ENCODE measurements at regions not wholly inside any gene's neighbourhood (a gene's known extent, or its start where the extent isn't known, plus 50 kb on each side); places are given as distances from the start of the nearest gene placed in this dataset.
"Not testable (repeated sequence)": the region's sequence is repeated elsewhere in the genome, so short reads cannot be mapped to it uniquely, and the experiment has no call there.

DNA sequence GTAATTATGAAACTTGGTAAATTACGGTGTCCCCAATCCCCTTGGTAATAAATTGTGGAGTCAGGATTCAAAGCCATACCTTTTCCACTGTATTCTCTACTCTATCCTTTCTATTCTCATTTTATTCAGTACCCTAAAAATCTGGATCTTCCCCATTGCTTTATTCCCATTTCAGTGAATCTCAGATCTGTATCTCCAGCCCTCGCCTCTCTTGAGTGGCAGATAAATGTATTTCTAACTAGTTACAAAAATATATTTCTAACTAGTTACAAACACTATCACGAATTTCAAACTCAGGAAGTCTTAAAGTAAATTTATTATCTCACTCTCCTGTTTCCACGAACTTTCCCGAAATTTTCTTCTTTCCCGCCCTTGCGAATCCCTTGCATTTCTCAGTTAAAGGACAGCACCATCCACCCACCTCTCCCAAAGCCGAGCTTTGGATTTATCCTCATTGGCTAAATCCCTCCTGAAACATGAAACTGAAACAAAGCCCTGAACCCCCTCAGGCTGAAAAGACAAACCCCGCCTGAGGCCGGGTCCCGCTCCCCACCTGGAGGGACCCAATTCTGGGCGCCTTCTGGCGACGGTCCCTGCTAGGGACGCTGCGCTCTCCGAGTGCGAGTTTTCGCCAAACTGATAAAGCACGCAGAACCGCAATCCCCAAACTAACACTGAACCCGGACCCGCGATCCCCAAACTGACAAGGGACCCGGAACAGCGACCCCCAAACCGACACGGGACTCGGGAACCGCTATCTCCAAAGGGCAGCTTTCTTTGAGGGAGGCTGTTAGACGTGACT is 164.3 kb upstream of the PABPC3 start:
- Histone ChIP-seq H3K27me3 (no peaks in the 10 kb centered on the region), H3K9me3 (replicated peaks) (no peaks in the 10 kb centered on the region), H3K27ac (no peak overlapping the region), H3K4me3 (no peak overlapping the region), H3K4me1 (no peaks in the 10 kb centered on the region), H3K36me3 (no peaks in the 10 kb centered on the region)
- DNase-seq: no peak

DNA sequence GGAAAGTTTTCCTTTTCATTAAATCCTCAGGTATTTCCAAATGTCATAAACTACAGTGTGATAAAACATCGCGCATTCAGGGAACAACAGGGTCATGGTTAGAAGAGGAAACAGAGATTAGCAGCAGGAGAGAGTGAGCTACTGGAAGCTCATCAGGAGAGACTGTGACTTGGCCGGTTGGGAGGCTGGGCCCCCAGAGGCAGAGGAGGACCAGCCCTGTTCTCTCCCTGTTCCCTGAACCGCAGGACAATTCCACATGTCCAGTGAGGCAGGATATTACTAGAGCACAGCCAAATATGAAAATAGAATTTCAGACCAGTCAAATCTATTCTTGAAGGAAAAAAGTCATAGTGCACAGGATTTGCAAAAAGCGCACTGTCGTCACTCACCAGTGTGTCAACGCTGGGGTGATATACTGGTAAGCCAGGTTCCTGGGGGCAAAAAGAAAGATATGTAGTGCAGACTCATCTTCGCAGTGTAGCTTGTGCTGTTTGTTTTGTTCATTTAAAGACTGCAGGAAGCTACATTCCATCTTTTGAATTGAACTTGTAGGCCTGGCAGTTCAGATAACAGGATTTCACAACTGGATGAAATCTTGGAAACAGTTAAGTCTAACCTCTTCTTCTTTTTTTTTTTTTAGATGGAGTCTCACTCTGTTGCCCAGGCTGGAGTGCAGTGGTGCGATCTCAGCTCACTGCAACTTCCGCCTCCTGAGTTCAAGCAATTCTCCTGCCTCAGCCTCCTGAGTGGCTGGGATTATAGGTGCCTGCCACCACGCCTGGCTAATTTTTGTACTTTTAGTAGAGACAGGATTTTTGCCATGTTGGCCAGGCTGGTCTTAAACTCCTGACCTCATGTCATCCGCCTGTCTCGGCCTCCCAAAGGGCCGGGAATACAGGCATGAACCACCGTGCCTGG is 162.6 kb upstream of the PABPC3 start:
- not testable (repeated sequence) for H3K36me3 ChIP-seq; H3K27ac ChIP-seq; H3K27me3 ChIP-seq; DNase-seq; H3K4me3 ChIP-seq; H3K9me3 ChIP-seq (replicated peaks); H3K4me1 ChIP-seq

DNA sequence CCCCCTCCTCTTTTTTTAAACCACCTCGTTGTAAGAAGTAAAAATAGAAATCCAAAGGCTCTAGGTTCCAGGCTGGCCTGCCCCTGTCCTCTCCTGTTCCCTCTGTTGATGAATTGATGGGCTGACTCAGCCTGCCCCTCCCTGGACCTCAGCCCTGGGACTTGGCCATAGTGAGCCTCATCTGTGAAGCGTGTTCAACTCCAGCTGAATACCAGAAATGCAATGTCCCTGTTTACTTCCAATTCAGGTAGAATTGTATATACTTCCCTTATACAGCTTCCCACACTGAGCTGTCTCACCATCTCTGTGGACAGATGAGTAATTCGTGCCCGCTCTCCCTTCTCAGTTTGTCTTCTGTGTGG is 161.9 kb upstream of the PABPC3 start:
- not testable (repeated sequence) for H3K4me1 ChIP-seq; H3K4me3 ChIP-seq; H3K9me3 ChIP-seq (replicated peaks); DNase-seq; H3K36me3 ChIP-seq; H3K27ac ChIP-seq; H3K27me3 ChIP-seq

DNA sequence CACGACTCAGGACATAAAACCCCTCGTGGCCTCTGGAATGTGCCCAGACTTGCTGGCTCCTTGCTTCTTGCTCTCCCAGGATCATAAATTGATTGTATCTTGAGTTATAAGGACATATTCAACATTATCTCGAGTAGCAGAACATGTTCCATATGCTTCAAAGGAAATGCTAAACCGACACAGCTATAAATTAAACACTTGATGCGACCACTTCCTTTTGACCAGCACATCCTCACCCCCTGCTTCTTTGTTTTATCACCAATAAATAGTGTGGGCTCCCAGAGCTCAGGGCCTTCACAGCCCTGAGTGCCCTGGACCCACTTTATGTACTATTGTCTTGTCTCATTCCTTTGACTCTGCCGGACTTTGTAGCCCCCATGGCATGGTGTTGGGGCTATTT is 157.0 kb upstream of the PABPC3 start:
- Histone ChIP-seq H3K27ac (no peak overlapping the region), H3K36me3 (no peaks in the 10 kb centered on the region), H3K9me3 (replicated peaks) (no peaks in the 10 kb centered on the region)

DNA sequence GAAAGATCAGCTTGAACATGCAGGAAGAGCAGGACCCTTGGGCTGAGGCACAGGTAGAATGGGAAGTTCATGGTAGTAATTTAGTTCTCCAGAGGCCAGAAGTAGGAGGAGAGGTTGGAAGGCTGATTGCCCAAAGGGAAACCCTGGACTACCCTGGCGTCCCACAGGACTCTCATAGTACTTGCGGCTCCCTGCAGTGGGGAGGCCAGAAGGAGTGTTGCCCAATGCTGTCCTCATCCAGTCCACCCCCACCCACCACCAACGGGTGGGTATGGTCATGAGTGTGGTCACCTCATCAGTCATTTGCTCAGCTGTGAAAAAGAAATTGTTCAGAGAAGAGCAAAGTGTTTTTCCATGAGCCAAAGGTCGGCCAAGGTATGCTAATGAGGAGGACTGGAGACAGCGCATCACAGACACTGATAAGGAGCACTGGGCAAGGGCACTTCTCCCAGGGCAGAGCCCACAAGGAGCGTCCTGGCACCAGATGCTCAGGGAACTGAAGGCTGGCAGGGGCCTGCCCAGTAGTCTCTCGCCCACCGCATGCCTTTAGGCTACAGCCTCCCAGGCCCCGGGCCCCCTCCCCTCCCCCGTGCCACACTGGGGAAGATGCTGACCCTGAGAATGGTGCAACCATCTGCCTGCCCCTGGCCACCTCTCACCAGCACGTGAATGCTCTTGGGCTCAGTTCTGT is 154.8 kb upstream of the PABPC3 start:
- not testable (repeated sequence) for H3K27ac ChIP-seq; H3K9me3 ChIP-seq (replicated peaks); H3K27me3 ChIP-seq; H3K4me3 ChIP-seq; DNase-seq; H3K4me1 ChIP-seq; H3K36me3 ChIP-seq

More for the DNA sequence above, 157.0 kb upstream of the PABPC3 start:
- Histone ChIP-seq H3K27me3 (no peaks in the 10 kb centered on the region), H3K4me1 (no peaks in the 10 kb centered on the region), H3K4me3 (no peak overlapping the region)
- DNase-seq: no peak

DNA sequence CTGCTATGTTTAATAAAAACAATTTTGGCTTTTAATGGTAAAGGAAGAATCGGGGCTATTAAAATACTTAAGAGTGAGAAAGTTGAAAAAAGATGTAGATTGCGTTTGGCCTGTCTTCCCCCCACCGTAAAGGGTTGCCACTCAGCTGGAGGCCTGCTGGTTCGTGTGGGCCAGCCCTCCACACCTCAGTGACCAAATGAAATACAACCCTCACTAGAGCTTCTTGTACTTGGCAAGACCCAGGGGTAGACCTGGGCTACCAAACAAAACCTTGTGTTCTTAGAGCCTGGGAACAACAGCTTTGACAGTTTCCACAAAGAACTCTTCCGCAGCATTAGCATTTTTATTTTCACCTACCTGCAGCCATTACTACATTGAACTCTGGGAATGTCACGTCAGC is 152.8 kb upstream of the PABPC3 start:
- no peaks in the 10 kb centered on the region for H3K9me3 ChIP-seq (replicated peaks)
- no peak for DNase-seq
- no peaks in the 10 kb centered on the region for H3K27me3 ChIP-seq
- no peak overlapping the region for H3K27ac ChIP-seq
- no peaks in the 10 kb centered on the region for H3K4me1 ChIP-seq
- no peak overlapping the region for H3K4me3 ChIP-seq
- no peaks in the 10 kb centered on the region for H3K36me3 ChIP-seq

DNA sequence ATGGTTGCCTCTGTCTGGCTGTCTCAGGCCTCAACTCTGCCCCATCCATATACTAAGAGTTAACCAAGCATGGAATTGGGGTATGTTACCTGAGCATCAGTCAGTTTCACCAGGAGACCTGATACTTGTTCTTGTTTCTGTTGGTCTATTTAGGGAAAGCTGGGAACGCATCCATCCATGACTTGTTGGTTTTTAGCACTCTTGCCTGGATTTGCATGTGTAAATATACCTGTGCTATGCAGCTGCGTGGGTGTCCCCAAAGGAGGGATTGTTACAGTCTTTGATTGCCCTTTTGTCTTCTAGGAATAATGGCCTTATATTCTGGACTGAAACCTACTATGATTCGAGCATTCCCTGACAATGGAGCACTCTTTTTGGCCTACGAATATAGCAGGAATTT is 151.9 kb upstream of the PABPC3 start:
- H3K4me3 ChIP-seq; H3K27ac ChIP-seq; H3K36me3 ChIP-seq; DNase-seq; H3K9me3 ChIP-seq (replicated peaks); H3K4me1 ChIP-seq; H3K27me3 ChIP-seq: not testable (repeated sequence)

DNA sequence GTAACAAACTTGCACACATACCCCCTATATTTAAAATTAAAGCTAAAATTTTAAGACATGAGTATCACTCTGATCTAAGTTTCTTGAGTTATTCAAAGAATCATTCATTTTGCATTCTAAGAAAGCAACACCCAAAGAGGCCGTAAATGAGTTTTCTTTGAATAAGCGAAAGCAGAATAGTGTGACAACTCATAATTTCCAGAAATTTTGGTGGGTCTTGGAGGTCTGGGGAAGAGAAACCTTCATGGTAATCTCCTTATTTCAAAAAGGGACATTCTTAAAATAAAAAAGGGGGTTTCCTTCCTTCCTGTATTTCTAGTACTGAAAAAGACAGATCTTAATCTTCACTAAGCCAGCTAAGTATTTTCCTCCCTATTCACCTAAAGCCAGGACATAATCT is 147.0 kb upstream of the PABPC3 start:
- not testable (repeated sequence) for H3K9me3 ChIP-seq (replicated peaks); H3K4me3 ChIP-seq; H3K27ac ChIP-seq; DNase-seq; H3K27me3 ChIP-seq; H3K4me1 ChIP-seq; H3K36me3 ChIP-seq

DNA sequence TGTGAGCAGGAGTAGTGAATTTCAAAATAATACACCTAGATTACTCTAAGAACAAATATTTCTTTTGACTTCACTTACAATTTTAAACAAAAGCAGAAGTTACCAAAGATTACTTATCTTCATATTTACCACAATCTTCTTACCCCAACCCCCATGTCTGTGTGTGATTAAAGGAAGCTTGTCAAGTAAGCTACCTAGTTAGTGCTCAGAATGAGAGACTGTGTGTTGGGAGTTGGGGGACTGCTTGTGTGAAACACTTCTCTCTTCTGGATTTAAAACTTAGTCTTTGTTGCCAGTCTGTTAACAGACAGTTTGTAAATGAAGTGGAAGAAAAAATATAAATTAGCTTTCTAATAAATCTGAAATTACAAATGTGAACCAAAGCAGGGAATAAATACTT is 145.3 kb upstream of the PABPC3 start:
- H3K4me3 ChIP-seq; H3K27me3 ChIP-seq; H3K36me3 ChIP-seq; H3K4me1 ChIP-seq; DNase-seq; H3K27ac ChIP-seq; H3K9me3 ChIP-seq (replicated peaks): not testable (repeated sequence)

DNA sequence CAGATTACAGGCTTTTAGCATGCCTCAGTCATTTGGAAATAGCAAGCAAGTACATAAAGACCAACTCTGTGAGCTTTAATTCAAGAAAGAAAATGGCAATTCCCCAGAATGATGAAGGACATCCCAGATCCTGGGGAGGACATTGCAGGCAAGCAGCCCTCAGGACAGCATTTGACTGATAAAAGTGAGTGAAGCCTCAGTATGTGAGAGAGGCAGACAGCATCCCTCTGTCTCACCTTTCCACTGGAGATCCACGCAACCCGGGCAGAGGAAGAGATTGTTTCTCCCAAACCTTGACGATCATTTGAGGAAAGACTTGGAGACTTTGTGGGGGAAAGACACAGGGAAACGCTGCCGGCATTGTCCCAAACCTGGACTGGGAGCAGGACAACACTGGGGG is 128.0 kb upstream of the PABPC3 start:
- not testable (repeated sequence) for H3K27ac ChIP-seq; H3K4me3 ChIP-seq; H3K27me3 ChIP-seq; H3K4me1 ChIP-seq; H3K36me3 ChIP-seq; H3K9me3 ChIP-seq (replicated peaks)
- peak in 1 of 2 experiments; percentile 9 for DNase-seq

DNA sequence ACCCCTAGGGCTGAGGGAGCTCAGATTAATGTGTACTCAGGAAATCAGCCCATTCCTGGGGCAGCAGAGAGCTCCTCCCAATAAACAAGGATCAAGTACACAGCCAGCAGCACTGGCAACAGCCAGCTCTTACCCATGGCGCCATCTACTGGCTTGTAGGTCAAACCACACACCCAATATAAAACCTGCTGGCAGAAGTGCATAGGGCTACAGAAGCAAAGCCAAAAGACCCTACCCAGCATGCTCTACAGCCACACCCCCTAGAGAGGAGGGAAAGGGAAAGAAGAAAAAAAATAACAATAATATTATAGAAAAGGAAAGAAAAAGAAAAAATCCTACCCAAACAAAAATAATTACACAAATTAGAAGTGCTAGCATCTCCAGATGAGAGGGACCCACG is 127.5 kb upstream of the PABPC3 start:
- H3K9me3 ChIP-seq (replicated peaks); H3K4me1 ChIP-seq; H3K36me3 ChIP-seq; H3K27me3 ChIP-seq; H3K27ac ChIP-seq; H3K4me3 ChIP-seq: not testable (repeated sequence)
- DNase-seq: peak; percentile 14 to 15

DNA sequence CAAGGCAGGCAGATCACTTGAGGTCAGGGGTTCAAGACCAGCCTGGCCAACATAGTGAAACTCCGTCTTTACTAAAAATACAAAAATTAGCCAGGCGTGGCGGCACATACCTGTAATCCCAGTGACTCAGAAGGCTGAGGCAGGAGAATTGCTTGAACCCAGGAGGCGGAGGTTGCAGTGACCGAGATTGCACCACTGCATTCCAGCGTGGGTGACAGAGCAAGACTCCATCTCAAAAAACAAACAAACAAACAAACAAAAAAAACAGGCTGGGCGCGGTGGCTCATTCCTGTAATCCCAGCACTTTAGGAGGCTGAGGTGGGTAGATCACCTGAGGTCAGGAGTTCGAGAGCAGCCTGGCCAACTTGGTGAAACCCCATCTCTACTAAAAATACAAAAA is 122.8 kb upstream of the PABPC3 start:
- H3K27ac ChIP-seq; DNase-seq; H3K9me3 ChIP-seq (replicated peaks); H3K27me3 ChIP-seq; H3K4me3 ChIP-seq; H3K36me3 ChIP-seq; H3K4me1 ChIP-seq: not testable (repeated sequence)

DNA sequence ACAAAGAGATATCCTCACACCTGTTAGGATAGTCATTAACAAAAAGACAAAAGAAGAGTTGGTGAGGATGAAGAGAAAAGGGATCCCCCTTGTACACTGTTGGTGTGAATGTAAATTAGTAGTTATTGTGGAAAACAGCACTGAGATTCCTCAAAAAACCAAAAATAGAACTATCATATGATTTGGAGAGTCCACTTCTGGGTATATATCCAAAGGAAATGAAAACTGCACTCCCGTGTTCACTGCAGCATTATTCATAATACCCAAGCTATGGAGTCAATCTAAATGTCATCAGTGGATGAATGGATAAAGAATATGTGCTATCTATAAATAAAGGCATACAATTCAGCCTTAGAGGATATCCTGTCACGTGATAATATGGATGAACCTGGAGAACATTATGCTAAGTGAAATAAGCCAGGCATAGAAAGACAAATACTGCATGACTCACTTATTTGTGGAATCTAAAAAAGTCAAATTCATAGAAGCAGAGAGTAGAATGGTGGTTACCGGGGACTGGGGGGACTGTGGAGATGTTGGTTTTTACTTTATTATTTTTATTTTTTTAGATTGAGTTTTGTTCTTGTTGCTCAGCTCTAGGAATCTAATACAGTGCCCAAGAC is 114.6 kb upstream of the PABPC3 start:
- H3K36me3 ChIP-seq; H3K4me1 ChIP-seq; H3K9me3 ChIP-seq (replicated peaks); H3K4me3 ChIP-seq; DNase-seq; H3K27ac ChIP-seq; H3K27me3 ChIP-seq: not testable (repeated sequence)

DNA sequence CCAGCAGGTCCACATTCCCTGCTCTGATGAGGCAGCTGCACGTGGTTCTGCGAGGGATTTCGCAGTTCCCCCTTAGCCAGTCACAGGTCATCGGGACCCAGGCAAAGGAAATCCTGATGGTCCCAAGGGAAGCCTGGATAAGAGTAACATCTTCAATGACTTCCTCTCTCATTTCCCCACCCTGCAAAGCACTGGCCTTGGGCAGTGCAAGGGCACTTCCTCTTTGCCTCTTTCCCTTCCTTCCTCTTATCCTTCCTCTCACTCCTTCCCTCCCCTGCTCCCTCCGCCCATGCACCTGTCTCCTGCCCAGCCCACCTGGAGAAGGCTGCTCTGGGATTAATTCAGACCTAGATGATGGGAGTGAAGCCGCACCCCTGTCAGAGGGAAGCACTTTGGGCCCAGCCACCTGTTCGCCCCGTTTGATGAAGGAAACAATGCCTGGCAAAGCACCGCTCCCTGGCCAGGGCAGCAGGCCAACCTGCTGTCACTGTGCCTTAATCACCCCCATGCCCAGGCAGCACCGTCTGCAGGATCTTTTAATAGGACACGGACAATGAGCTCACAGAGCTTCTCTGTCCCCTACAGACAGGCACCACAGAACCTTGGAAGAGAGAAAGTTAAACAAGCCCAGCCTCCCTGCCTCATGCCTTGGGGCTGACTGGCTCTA is 113.5 kb upstream of the PABPC3 start:
- no peak overlapping the region for H3K27ac ChIP-seq
- no peaks in the 10 kb centered on the region for H3K27me3 ChIP-seq
- no peak overlapping the region for H3K4me3 ChIP-seq
- peak; percentile 15 to 36 for DNase-seq
- no peaks in the 10 kb centered on the region for H3K9me3 ChIP-seq (replicated peaks)
- H3K36me3 ChIP-seq: no peaks in the 10 kb centered on the region
- H3K4me1 ChIP-seq: no peaks in the 10 kb centered on the region
